GM19240 (cell line): ENCODE measurements at regions not wholly inside any gene's neighbourhood (a gene's known extent, or its start where the extent isn't known, plus 50 kb on each side); places are given as distances from the start of the nearest gene placed in this dataset.

ENCODE experiments used
- DNase-seq: peaks from one replicate; pipeline ENCODE4 v3.0.0; 2011; ENCODE audit warnings: low spot score; ENCODE audit not compliant: insufficient read length

GRCh38 chr20:58019027-58019849, 209.2 kb downstream of the ANKRD60 start:
- DNase-seq, result no peak

GRCh38 chr20:58018590-58018989, 209.9 kb downstream of the ANKRD60 start:
- no peak for DNase-seq

GRCh38 chr20:58017970-58018530, 210.4 kb downstream of the ANKRD60 start:
- no peak for DNase-seq

GRCh38 chr20:58017231-58017969, 211.1 kb downstream of the ANKRD60 start:
- no peak for DNase-seq

- DNase-seq, result no peak
Measured at GRCh38 chr20:58016779-58017178, 211.7 kb downstream of the ANKRD60 start.

- no peak for DNase-seq
Measured at GRCh38 chr20:58014628-58015315, 213.7 kb downstream of the ANKRD60 start.

GRCh38 chr20:58012731-58013510, 215.5 kb downstream of the ANKRD60 start:
- no peak for DNase-seq

GRCh38 chr20:58011947-58012610, 216.4 kb downstream of the ANKRD60 start:
- no peak for DNase-seq

- no peak for DNase-seq
Measured at GRCh38 chr20:58011106-58011946, 217.1 kb downstream of the ANKRD60 start.

GRCh38 chr20:58010666-58011065, 217.8 kb downstream of the ANKRD60 start:
- no peak for DNase-seq

GRCh38 chr20:58010186-58010585, 218.3 kb downstream of the ANKRD60 start:
- no peak for DNase-seq

GRCh38 chr20:58008866-58009265, 219.6 kb downstream of the ANKRD60 start:
- no peak for DNase-seq

- DNase-seq, result no peak
Measured at GRCh38 chr20:58008413-58008812, 220.0 kb downstream of the ANKRD60 start.

- DNase-seq, result no peak
Measured at GRCh38 chr20:58007947-58008346, 220.5 kb downstream of the ANKRD60 start.

- DNase-seq, result no peak
Measured at GRCh38 chr20:58006346-58007316, 221.8 kb downstream of the ANKRD60 start.

GRCh38 chr20:58005581-58006345, 222.7 kb downstream of the ANKRD60 start:
- no peak for DNase-seq

GRCh38 chr20:58004900-58005299, 223.6 kb downstream of the ANKRD60 start:
- no peak for DNase-seq

GRCh38 chr20:58004146-58004545, 224.3 kb downstream of the ANKRD60 start:
- DNase-seq, result no peak
